Gastroesophageal sphincter (tissue), 3 donors: ENCODE measurements at regions not wholly inside any gene's neighbourhood (a gene's known extent, or its start where the extent isn't known, plus 50 kb on each side); places are given as distances from the start of the nearest gene placed in this dataset.

ENCODE experiments used
- CTCF ChIP-seq, 4 experiments: fragments of 200-600 bp in 2 of 4; fragments of 450-650 bp in 2 of 4; sonication (generic) in 1 of 4; IDR thresholded peaks; one replicate each; pipeline ENCODE4 v1.5.1; 2017 to 2019; ENCODE audit warnings: antibody characterized with exemption in 4 of 4, mild to moderate bottlenecking in 2 of 4, moderate library complexity in 2 of 4
- POLR2A ChIP-seq, 2 donors: fragments of 450-650 bp; IDR thresholded peaks; one replicate each; pipeline ENCODE4 v1.6.1; 2017; ENCODE audit warnings: antibody characterized with exemption in 2 of 2, mild to moderate bottlenecking in 2 of 2, moderate library complexity in 1 of 2
- POLR2AphosphoS5 ChIP-seq: sonication (generic); formaldehyde crosslinking; IDR thresholded peaks from one replicate; pipeline ENCODE4 v1.6.1; 2017; ENCODE audit warnings: antibody characterized with exemption

- TF ChIP-seq CTCF (IDR thresholded peaks at IDR 0.05), result no peak
- TF ChIP-seq POLR2AphosphoS5, result no peak
- no peak for TF ChIP-seq POLR2A (IDR thresholded peaks at IDR 0.05)
These were observed 99.5 kb upstream of the GATA6 start for GRCh38 chr18:22069916-22070315.
